Bone marrow (tissue), 2 donors: ENCODE measurements at regions not wholly inside any gene's neighbourhood (a gene's known extent, or its start where the extent isn't known, plus 50 kb on each side); places are given as distances from the start of the nearest gene placed in this dataset.

Source experiments
- DNase-seq, 2 donors: peaks; one replicate each; lab custom pipeline; 2025; lab: John Stamatoyannopoulos, UW

- no peak for DNase-seq
Measured at GRCh38 chr17:51487947-51488346, 227.6 kb downstream of the UTP18 start.

- DNase-seq: no peak
Measured at GRCh38 chr17:51491416-51491815, 231.1 kb downstream of the UTP18 start.

DNA sequence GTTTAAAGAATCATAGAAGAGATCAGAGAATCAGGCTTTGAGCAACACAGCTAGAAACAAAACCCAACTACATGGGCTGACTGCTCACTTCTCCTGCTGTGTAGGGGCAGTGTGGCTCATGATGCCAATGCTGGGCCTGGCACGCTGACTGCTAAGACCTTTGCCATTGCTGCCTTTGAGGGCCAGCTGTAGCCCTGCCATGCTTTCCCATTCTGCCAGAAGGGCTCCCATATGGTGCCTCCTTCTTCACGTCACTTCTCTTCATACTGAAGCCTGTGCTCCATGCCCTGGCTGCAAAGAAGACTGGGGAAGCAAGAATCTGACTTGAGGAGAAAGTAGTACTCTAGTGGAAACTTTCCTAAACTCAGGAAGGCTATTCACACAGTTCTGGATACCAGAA, 232.9 kb downstream of the UTP18 start:
- no peak for DNase-seq

DNA sequence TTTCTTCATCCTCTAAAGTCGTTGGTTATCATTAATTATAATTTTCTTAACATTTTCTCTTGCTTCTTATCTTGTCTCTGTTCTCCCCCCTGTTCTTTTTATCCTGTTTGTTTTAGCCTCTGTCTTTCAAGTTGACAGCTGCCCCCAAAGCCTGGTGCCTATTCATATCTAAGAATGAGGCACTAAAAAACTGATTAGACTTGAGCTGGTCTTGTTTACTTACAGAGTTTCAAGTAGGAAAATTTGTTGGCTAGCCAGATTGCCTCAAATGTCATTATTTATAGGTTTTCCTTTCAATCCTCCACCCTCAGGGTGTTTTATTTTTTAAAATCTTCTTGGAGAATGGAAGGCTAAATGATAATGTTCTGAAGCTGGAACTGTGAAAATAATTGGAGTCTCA, 236.0 kb downstream of the UTP18 start:
- DNase-seq: no peak

DNA sequence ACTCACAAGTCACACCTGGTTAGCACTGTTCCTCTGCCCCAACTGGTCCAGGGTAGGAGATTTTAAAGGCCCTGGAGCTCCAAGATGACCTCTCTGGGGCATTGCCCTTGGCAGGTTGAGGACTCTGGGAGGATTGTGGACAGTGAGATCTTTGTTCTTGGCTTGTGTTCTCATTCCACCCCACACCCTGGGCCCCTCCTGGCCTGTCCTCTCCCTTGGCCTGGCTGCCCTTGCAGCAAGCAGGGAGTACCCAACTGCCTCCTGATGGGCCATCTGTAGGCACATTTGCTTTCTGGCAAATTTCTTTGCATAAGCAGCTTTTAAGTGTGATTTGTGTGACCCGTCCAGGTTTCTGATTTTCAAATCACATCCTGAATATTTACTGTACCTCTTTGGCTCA, 239.6 kb downstream of the UTP18 start:
- no peak for DNase-seq

DNA sequence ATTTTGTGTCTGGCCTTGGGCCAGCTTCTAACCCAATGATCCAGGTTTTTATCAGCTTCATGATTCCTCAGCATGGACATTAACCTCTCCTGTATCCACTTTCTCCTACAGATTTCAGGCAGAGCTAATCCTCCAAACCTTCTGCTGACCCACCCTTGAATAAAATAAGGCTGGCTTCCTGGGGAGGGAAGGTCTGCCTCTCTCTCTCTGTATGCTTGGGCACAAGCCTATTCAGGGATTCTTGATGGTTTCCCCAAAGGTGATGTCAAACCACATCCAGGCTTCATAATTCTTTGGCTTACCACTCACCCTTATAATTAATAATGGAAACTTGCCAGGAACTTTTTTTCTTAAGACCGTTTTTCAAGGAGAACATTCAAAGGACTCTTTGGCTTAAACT, 240.1 kb downstream of the UTP18 start:
- DNase-seq: no peak

GRCh38 chr17:51505450-51505849, 245.1 kb downstream of the UTP18 start:
- no peak for DNase-seq

DNA sequence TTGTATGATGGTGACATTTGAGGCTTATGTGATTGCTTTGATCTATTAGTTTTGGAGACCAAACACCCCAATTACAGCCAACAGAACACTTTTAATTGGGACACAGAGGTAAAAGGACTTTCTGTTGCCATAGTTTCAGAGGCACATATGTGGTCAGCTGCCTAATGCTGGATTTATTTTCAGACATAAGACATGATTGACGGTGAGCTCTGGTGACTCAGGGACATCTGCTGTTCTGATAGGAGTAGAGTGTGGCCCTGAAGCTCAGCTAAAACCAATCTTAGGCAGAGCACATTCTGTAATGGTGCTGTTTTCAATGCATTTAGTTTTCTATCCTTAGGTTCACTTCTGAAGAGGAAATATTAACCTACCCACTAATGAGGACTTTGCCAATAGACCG, 247.1 kb downstream of the UTP18 start:
- no peak for DNase-seq

DNA sequence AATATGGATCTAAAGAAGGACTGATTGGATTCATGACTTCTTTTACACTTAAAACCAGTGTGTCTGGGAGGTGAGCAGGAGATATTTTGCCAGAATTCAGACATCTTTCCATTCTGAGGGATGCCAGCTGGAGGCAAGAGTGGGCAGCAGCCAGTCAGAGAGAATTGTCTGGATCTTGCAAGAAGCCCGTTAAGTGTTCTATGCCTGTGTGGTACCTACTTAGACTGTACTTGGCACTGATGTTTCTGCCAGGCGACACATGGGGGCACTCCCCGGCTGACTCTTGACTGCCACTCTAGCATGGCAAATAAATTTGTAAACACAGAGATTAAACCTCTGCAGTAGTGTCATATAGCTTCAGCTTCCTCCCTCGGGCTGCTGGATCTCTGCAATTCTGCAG, 247.7 kb downstream of the UTP18 start:
- no peak for DNase-seq

DNA sequence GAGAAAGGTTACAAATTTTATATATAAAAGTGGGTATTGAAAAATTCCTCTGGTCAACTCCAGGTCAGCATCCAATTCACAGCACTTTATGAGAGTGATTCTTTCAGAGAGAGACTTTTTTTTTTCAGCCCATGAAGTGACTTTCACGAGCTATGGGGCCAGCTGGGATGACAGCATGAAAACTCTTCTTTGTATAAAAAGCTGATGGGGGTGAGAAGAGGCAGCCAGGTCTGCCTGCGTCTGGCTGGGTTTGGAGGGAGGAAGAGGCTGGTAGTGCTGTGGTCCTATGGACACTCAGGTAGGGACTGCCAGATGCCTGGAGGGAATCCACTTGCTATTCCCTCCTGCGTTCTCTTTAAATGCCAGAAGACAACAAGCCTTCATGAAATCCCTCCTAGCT, 250.6 kb downstream of the UTP18 start:
- DNase-seq: no peak

DNA sequence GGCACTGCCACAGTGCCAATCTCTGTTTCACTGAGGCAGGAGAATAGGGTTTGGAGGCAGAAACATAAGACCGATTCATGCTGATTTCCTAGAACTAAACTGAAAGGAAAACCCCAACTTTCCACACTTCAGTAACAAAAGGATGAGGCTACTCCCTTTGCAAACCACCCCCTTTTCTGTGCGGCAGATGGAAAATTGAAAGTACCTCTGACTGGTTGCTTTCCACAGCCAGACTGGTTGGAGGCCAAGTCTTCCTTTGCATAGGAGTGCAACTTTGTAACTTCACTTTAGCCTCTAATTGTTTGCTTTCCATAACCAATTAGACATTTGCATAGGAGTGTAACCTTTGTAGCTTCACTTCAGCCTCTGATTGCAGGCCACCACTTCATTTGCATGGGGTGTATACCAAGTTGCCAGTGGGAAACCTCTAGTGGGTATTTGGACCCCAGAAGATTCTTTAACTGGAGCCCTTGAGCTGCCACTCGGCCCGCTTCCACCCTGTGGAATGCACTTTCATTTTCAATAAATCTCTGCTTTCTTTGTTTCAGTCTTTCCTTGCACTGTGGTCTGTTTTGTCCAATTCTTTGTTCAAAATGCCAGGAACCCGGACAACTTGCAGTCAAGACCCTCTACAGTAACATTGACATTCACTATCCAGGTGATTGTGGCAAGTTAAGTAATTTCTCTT, 252.0 kb downstream of the UTP18 start:
- no peak for DNase-seq

GRCh38 chr17:51516924-51517323, 256.6 kb downstream of the UTP18 start:
- DNase-seq: no peak

DNA sequence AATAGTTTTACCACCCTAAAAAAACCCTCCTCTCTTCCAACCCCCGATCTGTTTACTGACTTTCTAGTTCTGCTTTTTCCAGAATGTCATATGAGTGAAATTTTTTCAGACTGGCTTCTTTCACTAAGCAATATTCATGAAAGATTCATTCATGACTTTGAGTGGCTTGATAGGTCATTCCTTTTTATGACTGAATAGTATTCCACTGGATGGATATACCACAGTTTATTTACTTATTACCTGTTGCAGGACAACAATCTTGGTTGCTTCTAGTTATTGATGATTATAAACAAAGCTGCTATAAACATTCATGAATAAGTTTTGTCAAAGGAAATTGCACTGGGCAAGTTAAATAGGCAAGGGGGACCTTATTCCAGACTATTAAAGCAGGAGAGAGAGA, 264.2 kb downstream of the UTP18 start:
- DNase-seq: no peak

DNA sequence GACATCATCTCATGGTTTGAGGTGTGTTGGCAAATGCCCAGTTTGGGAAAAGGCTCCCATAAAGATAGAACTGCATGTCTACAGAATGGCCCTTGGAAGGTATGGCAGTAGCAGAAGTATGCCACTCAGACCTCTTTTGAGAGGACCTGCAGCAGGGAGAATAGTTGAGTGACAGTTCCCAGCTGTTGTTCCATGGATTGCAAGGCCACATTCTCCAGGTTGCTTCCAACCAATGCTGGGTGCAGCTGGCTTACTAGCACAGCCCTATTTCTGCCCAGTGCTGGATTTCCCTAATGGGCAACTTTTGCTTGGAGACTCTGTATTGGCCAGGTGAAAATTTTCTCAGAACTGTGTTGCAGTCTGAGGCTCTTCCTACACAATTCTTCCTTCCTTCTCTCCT, 266.2 kb downstream of the UTP18 start:
- DNase-seq: no peak

DNA sequence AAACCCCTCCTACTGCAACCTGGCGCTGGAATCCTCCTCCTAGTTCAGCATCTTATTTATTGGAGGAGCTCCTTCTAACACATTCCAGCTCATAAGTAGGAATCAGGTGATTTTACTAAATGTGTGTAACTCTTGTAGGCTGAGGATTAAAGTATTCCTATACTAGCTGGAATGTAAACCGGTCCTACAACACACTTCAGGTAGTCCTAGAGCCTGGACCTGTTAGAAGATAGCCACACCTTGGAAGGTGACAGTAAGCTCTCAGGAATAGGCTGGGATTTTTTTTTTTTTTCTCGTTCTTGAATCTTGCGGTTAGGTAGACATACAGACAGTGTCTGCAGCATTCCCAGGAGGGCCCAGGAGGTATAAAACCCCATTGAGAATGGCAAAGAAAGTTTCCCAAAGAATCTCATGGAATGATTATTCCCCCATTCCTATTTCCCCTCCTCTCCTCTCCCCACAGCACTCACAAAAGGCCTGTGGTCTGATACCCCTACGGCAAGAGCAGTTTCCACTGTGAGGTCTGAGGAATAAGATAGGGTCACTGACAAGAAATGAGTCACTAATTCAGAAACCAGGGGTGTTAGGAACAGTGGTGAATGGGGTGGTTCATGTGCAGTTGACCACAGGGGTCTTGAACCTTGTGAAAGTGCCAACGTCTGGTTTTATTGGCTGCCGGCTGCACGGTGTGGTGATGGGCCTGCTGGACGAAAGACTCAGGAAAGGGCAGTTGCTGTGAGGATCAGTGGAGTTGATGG, 267.1 kb downstream of the UTP18 start:
- no peak for DNase-seq

GRCh38 chr17:51528111-51528510, 267.8 kb downstream of the UTP18 start:
- DNase-seq: no peak

DNA sequence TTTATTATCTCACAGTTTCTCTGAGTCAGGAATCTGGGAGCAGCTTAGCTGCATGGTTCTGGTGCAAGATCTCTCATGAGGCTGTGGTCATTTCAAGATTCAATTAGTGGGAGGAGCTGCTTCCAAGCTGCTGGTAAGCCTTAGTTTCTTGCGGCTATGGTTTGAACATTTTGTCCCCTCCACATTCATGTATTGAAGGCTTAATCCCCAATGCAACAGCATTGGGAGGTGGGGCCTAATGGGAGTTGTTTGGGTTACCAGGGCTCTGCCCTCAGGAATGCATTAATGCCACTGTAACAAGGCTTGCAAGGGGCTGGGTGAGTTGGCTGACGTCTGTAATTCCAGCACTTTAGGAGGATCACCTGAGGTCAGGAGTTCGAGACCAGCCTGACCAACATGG, 272.9 kb downstream of the UTP18 start:
- no peak for DNase-seq

DNA sequence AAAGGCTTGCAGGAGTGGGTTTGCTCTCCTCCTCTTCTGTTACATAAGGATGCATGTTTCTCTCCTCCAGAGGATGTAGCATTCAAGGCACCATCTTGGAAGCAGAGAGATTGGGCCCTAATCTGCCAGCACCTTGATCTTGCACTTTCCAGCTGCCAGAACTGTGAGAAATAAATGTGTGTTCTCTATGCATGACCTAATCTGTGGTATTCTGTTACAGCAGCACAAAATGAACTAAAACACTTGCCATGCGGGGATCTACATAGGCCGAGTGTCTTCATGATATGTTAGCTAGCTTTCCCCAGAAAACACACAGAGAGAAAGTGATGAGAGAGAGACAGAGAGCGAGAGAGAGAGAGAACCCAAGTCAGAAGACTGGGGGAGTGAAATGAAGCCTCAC, 273.5 kb downstream of the UTP18 start:
- DNase-seq: no peak

GRCh38 chr17:51536627-51537026, 276.3 kb downstream of the UTP18 start:
- no peak for DNase-seq

DNA sequence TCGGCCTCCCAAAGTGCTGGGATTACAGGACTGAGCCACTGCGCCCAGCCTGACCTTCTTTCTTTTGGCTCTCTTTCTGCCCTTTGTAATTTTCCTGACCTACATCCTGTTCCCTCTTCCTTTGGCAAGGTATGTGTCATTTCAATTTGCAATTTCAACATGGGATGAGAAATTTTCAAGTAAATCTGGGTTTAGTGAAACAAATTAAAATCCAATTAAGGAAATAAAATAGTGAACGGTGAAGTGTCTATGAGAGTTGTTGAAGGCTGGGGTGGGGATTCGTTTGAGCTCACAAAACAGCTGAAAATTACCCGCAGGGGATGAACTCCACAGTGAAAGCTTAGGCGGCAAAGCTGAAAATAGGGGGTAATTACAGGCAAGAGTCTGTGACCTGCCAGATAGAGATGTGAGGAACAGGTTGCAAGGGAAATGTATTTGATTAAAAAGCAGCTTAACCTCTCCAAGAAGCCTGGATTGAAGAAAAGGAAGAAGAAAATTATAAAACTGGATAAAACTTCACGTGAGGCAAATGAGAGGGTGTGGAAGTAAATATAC, 277.7 kb downstream of the UTP18 start:
- no peak for DNase-seq

GRCh38 chr17:51540151-51540550, 279.8 kb downstream of the UTP18 start:
- no peak for DNase-seq

DNA sequence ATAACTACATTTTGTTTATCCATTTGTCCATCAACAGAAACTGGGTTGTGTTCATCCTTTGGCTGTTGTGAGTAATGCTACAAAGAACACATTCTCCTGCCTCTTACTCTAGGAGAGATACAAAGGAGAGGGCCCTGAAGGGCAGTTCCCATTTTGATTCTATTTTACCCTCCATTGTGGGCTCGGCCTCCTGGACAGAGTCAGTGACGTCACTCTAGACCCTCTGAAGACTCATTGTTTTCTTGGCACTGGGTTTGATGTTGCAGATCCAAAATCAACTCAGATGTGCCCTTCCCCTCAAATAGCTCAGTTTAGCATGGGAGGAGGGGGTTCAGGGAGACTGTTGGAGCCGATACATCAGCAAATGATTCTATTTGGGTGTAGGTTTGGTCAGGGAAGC, 280.9 kb downstream of the UTP18 start:
- DNase-seq: no peak

GRCh38 chr17:51546114-51546513, 285.8 kb downstream of the UTP18 start:
- no peak for DNase-seq

DNA sequence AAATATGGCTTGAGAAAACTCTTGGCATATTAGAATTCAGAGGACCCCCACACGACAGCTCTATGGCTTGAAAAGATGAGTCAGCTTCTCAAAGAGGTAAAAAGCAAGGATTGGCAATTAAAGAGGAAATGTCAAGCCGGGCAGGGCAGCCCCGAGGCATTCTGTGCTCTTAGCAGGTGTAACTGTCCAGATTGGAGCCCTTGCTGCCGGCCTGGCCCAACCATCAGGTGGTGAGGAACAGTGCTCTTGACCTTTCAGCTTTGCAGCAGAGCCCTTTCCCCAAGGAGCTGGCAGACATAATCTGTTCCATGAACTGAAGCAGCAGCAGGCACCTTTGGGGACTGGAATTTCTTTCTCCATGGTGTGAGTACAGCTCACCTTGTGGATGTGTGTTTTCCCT, 287.8 kb downstream of the UTP18 start:
- DNase-seq: no peak
